Right lobe of liver (tissue), 4 donors: ENCODE measurements at regions not wholly inside any gene's neighbourhood (a gene's known extent, or its start where the extent isn't known, plus 50 kb on each side); places are given as distances from the start of the nearest gene placed in this dataset.

Experiments used
- POLR2A ChIP-seq: fragments of 450-650 bp; IDR thresholded peaks from one replicate; pipeline ENCODE4 v1.6.1; 2017; ENCODE audit warnings: antibody characterized with exemption, mild to moderate bottlenecking
- TF ChIP-seq, protein P1 (sequence below), 4 donors: fragments of 200-600 bp in 3 of 4; fragments of 450-650 bp in 1 of 4; IDR thresholded peaks; one replicate each; pipeline versions ENCODE4 v1.5.1 to v1.8.0; 2016 to 2022; ENCODE audit warnings: antibody characterized with exemption in 4 of 4, mild to moderate bottlenecking in 2 of 4
- donor health status: DM: no; HTN: no; CAD: no.
- donor health status: DM: no; HTN: no; CAD: no.
- donor health status: DM: no; HTN: yes; CAD: no.

DNA sequence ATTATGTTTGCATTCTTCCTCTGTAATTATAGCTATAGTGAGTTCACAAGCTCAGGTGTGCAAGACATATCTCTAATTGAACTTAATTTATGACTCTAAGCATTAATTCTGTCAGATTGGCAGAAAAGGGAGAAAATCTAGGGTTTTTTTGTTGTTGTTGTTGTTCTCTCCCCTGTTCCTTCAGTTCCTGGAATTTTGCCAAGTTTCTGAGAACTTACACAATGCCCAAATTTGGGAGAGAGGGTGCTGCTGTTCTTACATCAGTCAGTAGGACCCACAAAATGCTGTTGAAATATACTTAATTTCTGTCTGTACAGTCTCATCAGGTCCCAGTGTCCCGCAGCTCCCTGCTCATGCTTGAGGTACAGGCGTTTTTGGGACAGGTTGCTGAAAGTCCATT lies 221.8 kb upstream of the RBMS1 start:
- TF ChIP-seq, protein P1, sequence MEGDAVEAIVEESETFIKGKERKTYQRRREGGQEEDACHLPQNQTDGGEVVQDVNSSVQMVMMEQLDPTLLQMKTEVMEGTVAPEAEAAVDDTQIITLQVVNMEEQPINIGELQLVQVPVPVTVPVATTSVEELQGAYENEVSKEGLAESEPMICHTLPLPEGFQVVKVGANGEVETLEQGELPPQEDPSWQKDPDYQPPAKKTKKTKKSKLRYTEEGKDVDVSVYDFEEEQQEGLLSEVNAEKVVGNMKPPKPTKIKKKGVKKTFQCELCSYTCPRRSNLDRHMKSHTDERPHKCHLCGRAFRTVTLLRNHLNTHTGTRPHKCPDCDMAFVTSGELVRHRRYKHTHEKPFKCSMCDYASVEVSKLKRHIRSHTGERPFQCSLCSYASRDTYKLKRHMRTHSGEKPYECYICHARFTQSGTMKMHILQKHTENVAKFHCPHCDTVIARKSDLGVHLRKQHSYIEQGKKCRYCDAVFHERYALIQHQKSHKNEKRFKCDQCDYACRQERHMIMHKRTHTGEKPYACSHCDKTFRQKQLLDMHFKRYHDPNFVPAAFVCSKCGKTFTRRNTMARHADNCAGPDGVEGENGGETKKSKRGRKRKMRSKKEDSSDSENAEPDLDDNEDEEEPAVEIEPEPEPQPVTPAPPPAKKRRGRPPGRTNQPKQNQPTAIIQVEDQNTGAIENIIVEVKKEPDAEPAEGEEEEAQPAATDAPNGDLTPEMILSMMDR (IDR thresholded peaks at IDR 0.05), result no peak
- no peak for TF ChIP-seq POLR2A
